PC-9 (cell line): ENCODE measurements at regions not wholly inside any gene's neighbourhood (a gene's known extent, or its start where the extent isn't known, plus 50 kb on each side); places are given as distances from the start of the nearest gene placed in this dataset.

Experiments used
- BruUV-seq: library from RNA; stranded (reverse); fragments of 400-500 nt; replicated peaks from 2 replicates; lab custom pipeline; 2021; lab: Mats Ljungman, UMichigan
- CTCF ChIA-PET: fragments of 300-600 bp; sonication (Branson Sonifier 250); formaldehyde crosslinking; loops from one replicate; lab custom pipeline; 2022; ENCODE audit warnings: antibody characterized with exemption; lab: Charles Lee
- POLR2A ChIA-PET: fragments of 300-600 bp; sonication (Branson Sonifier 250); formaldehyde crosslinking; loops from one replicate; lab custom pipeline; 2022; ENCODE audit warnings: antibody characterized with exemption; ENCODE audit not compliant: unreplicated experiment; lab: Charles Lee
- DNase-seq, 2 experiments: peaks; one replicate each; pipeline versions ENCODE4 v3.0.0 to v3.0.0-alpha.2; 2015 to 2022; ENCODE audit warnings: mixed read lengths in 1 of 2
- H2AFZ ChIP-seq: fragments of 200-600 bp; sonication (generic); 2 replicates; pipeline ENCODE4 v1.8.1; 2017; ENCODE audit warnings: antibody characterized with exemption
- H3F3A ChIP-seq: fragments of 200-600 bp; sonication (generic); 2 replicates; pipeline ENCODE4 v1.8.1; 2017; ENCODE audit warnings: antibody characterized with exemption, mild to moderate bottlenecking, low read depth; ENCODE audit not compliant: insufficient read depth
- H3K27ac ChIP-seq: fragments of 200-600 bp; sonication (generic); 2 replicates; pipeline ENCODE4 v1.6.1; 2016; ENCODE audit warnings: mixed run types
- H3K27me3 ChIP-seq: fragments of 200-600 bp; sonication (generic); 2 replicates; pipeline ENCODE4 v1.6.1; 2016; ENCODE audit warnings: low read depth, mixed run types; ENCODE audit not compliant: insufficient read depth
- H3K36me3 ChIP-seq: fragments of 200-600 bp; sonication (generic); 2 replicates; pipeline ENCODE4 v1.6.1; 2016; ENCODE audit warnings: low read depth, mixed run types
- H3K4me1 ChIP-seq: fragments of 200-600 bp; sonication (generic); replicated peaks from 2 replicates; pipeline ENCODE4 v1.6.1; 2016; ENCODE audit warnings: mixed run types; ENCODE audit not compliant: insufficient read depth
- H3K4me2 ChIP-seq: fragments of 200-600 bp; sonication (generic); 2 replicates; pipeline ENCODE4 v1.6.1; 2017; ENCODE audit warnings: mixed run types
- H3K4me3 ChIP-seq: fragments of 200-600 bp; sonication (generic); 2 replicates; pipeline ENCODE4 v1.6.1; 2016; ENCODE audit warnings: mixed run types
- H3K79me2 ChIP-seq: fragments of 200-600 bp; sonication (generic); 2 replicates; pipeline ENCODE4 v1.6.1; 2017; ENCODE audit warnings: low read depth, mixed run types
- H3K9me2 ChIP-seq: fragments of 200-600 bp; sonication (generic); 2 replicates; pipeline ENCODE4 v1.8.1; 2017; ENCODE audit warnings: mild to moderate bottlenecking; ENCODE audit not compliant: insufficient read depth
- H3K9me3 ChIP-seq: fragments of 200-600 bp; sonication (generic); 2 replicates; pipeline ENCODE4 v1.8.1; 2016; ENCODE audit warnings: low read depth; ENCODE audit not compliant: insufficient read depth
- H4K20me1 ChIP-seq: fragments of 200-600 bp; sonication (generic); 2 replicates; pipeline ENCODE4 v1.8.1; 2017; ENCODE audit not compliant: insufficient read depth
- EZH2 ChIP-seq: fragments of 200-600 bp; sonication (generic); IDR thresholded peaks from 2 replicates; pipeline ENCODE4 v1.8.0; 2017; ENCODE audit warnings: antibody characterized with exemption, low read depth
- intact Hi-C: fragments of 100-400 bp; cut with micrococcal nuclease; formaldehyde crosslinking; loops from one replicate; pipeline ENCODE4 v1.10.0; 2022; ENCODE audit not compliant: unreplicated experiment
- TF ChIP-seq, protein P1 (sequence below): fragments of 200-600 bp; sonication (generic); conservative IDR thresholded peaks from 2 replicates; pipeline ENCODE4 v1.6.1; 2017; ENCODE audit warnings: mixed run types, antibody characterized with exemption, mild to moderate bottlenecking, moderate library complexity

DNA sequence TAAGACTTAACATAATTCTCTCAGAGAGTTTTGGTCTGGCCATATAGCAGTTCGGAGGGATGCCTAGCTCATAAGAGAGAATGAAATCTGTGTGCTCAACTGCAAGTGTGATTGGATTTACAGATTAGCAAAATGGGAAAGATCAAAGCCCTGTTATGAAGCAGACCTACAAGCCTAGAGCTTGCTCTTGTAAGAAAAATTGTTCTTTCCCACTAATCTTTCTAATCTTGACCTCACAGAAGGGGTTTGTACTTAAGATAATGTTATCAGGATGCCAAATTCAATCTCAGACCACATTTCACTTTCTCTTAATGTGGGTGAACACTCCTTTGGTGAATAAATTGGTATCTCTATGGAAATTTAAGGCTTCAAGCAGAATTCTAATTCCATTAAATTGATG lies 267.2 kb downstream of the RAB38 start:
- Histone ChIP-seq H3K27ac (no peak overlapping the region), H3K4me1 (no peaks in the 10 kb centered on the region), H3K9me2 (no peaks in the 10 kb centered on the region; the same call in 1 of the 2 replicates), H3K4me3 (no peak overlapping the region), H4K20me1 (no peaks in the 10 kb centered on the region), H3K4me2 (no peak overlapping the region), H3K79me2 (no peaks in the 10 kb centered on the region), H3K9me3 (no peaks in the 10 kb centered on the region), H3F3A (no peaks in the 10 kb centered on the region; the same call in none of the 2 replicates), H2AFZ (no peak overlapping the region), H3K36me3 (no peaks in the 10 kb centered on the region), H3K27me3 (no peaks in the 10 kb centered on the region)
- TF ChIP-seq, protein P1, sequence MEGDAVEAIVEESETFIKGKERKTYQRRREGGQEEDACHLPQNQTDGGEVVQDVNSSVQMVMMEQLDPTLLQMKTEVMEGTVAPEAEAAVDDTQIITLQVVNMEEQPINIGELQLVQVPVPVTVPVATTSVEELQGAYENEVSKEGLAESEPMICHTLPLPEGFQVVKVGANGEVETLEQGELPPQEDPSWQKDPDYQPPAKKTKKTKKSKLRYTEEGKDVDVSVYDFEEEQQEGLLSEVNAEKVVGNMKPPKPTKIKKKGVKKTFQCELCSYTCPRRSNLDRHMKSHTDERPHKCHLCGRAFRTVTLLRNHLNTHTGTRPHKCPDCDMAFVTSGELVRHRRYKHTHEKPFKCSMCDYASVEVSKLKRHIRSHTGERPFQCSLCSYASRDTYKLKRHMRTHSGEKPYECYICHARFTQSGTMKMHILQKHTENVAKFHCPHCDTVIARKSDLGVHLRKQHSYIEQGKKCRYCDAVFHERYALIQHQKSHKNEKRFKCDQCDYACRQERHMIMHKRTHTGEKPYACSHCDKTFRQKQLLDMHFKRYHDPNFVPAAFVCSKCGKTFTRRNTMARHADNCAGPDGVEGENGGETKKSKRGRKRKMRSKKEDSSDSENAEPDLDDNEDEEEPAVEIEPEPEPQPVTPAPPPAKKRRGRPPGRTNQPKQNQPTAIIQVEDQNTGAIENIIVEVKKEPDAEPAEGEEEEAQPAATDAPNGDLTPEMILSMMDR, result no peak
- TF ChIP-seq EZH2, result no peak
- CTCF ChIA-PET, result no interaction called here
- no peak for DNase-seq
- intact Hi-C loops, result no loop called here
- BruUV-seq, result no TSS peak
- POLR2A ChIA-PET, result no interaction called here

DNA sequence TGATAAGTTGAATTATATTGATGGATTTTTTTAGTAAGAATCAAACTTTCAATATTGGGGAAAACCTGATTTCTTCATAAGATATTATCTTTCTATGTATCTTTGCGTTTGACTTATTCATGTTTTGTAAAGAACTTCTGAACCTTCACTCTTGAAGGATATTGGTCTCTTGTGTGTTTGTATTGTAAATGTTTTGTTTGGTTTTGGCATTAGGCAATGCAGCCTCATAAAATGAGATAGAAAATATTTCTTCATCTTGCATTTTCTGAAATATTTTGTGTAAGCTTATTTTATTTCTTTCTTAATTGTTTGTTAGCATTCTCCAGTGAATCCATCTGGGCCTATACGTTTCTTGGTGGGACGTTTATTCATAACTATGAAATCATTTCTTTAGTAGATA lies 271.9 kb downstream of the RAB38 start:
- Histone ChIP-seq H3F3A (no peaks in the 10 kb centered on the region), H3K36me3 (no peaks in the 10 kb centered on the region), H3K79me2 (no peaks in the 10 kb centered on the region), H3K4me3 (no peak overlapping the region), H2AFZ (no peak overlapping the region), H3K4me1 (no peaks in the 10 kb centered on the region), H3K4me2 (no peak overlapping the region), H3K9me3 (no peaks in the 10 kb centered on the region), H4K20me1 (no peaks in the 10 kb centered on the region), H3K27ac (no peak overlapping the region), H3K9me2 (no peaks in the 10 kb centered on the region), H3K27me3 (no peaks in the 10 kb centered on the region)
- no peak for TF ChIP-seq EZH2
- TF ChIP-seq, protein P1, result no peak
- BruUV-seq, result no TSS peak
- intact Hi-C loops, result no loop called here
- ChIA-PET POLR2A (no interaction called here), CTCF (no interaction called here)
- no peak for DNase-seq

DNA sequence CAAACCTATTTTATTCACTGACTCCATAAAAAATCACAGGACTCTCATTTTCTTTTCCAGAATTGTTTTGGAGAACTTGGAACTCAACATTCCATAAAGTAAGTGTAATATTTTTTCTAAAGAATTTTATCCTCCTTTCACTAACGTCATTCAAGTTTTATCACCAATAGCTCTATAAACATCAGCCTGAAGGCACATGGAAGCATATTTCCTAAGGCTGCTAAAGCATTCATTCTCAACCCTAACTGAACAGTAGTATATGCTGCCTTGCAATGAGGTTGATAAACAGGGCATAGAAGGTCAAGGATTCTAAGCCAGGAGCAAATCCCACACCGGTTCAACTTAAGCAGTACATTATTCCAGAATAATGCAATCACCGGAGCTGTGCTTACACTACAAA lies 273.9 kb downstream of the RAB38 start:
- Histone ChIP-seq H3K4me2 (no peak overlapping the region), H3K27ac (no peak overlapping the region), H3K4me1 (no peaks in the 10 kb centered on the region), H3K9me2 (no peaks in the 10 kb centered on the region), H3K27me3 (no peaks in the 10 kb centered on the region; the same call in 1 of the 2 replicates), H4K20me1 (no peaks in the 10 kb centered on the region), H3K79me2 (no peaks in the 10 kb centered on the region), H3K36me3 (no peaks in the 10 kb centered on the region), H3K9me3 (no peaks in the 10 kb centered on the region), H3K4me3 (no peak overlapping the region), H3F3A (no peaks in the 10 kb centered on the region), H2AFZ (no peak overlapping the region)
- BruUV-seq, result no TSS peak
- DNase-seq, result no peak
- POLR2A ChIA-PET, result no interaction called here
- intact Hi-C loops, result no loop called here
- no peak for TF ChIP-seq EZH2
- TF ChIP-seq, protein P1, result no peak
- CTCF ChIA-PET, result no interaction called here
